Epidermal melanocyte (primary cell): ENCODE measurements at regions not wholly inside any gene's neighbourhood (a gene's known extent, or its start where the extent isn't known, plus 50 kb on each side); places are given as distances from the start of the nearest gene placed in this dataset.

Experiments
- DNase-seq: peaks from one replicate; pipeline ENCODE4 v3.0.0; 2011; ENCODE audit warnings: low spot score; ENCODE audit not compliant: insufficient read length

- no peak for DNase-seq
Measured at GRCh38 chr11:128330203-128330602, 257.2 kb downstream of the ETS1 start.

- no peak for DNase-seq
Measured at GRCh38 chr11:128328955-128329551, 258.3 kb downstream of the ETS1 start.

- DNase-seq = no peak
Measured at GRCh38 chr11:128327274-128327673, 260.1 kb downstream of the ETS1 start.

GRCh38 chr11:128326791-128327190 lies 260.6 kb downstream of the ETS1 start:
- no peak for DNase-seq

GRCh38 chr11:128324531-128325141 lies 262.7 kb downstream of the ETS1 start:
- DNase-seq = no peak

- no peak for DNase-seq
Measured at GRCh38 chr11:128324051-128324481, 263.3 kb downstream of the ETS1 start.

GRCh38 chr11:128323381-128323780 lies 264.0 kb downstream of the ETS1 start:
- no peak for DNase-seq

- DNase-seq = no peak
Measured at GRCh38 chr11:128318856-128319474, 268.4 kb downstream of the ETS1 start.

GRCh38 chr11:128316541-128317227 lies 270.7 kb downstream of the ETS1 start:
- no peak for DNase-seq

GRCh38 chr11:128315933-128316332 lies 271.4 kb downstream of the ETS1 start:
- DNase-seq = no peak

- no peak for DNase-seq
Measured at GRCh38 chr11:128313931-128314330, 273.4 kb downstream of the ETS1 start.

GRCh38 chr11:128311742-128312719 lies 275.3 kb downstream of the ETS1 start:
- DNase-seq = no peak

- no peak for DNase-seq
Measured at GRCh38 chr11:128310676-128311445, 276.5 kb downstream of the ETS1 start.

GRCh38 chr11:128310005-128310404 lies 277.4 kb downstream of the ETS1 start:
- DNase-seq = no peak

GRCh38 chr11:128308794-128309193 lies 278.6 kb downstream of the ETS1 start:
- DNase-seq = no peak

- DNase-seq = no peak
Measured at GRCh38 chr11:128305588-128305987, 281.8 kb downstream of the ETS1 start.

GRCh38 chr11:128304666-128305485 lies 282.5 kb downstream of the ETS1 start:
- no peak for DNase-seq

GRCh38 chr11:128304116-128304515 lies 283.2 kb downstream of the ETS1 start:
- DNase-seq = no peak

- DNase-seq = no peak
Measured at GRCh38 chr11:128303383-128303782, 284.0 kb downstream of the ETS1 start.
